NB4 (cell line): ENCODE measurements at regions not wholly inside any gene's neighbourhood (a gene's known extent, or its start where the extent isn't known, plus 50 kb on each side); places are given as distances from the start of the nearest gene placed in this dataset.

Experiments used
- POLR2A ChIP-seq: IDR thresholded peaks from 2 replicates; pipeline ENCODE4 v1.6.1; 2011; ENCODE audit warnings: mild to moderate bottlenecking; ENCODE audit not compliant: insufficient read length; ENCODE audit errors: extremely low read depth
- TF ChIP-seq, protein P1 (sequence below): IDR thresholded peaks from one replicate; pipeline ENCODE4 v1.5.1; 2012; ENCODE audit warnings: low read depth, low read length

DNA sequence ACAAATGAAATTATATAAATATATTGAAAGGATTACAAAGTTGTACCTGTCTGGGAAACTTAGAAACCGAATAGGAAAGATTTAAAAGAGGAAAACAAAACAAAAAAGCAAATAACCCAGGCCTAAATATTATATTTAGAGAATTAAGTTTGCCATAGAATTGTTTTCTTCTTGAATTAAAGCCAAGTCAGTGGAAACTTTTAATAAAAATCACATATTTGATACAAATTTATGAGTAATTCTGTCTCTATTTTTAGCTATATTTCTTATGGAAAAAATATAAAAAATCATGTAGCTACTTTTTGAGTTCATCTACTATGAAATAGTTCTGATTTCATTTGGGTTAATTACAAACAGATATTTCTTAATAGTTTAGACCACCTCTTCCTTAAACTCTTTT lies 470.2 kb upstream of the HSF2 start:
- TF ChIP-seq, protein P1, sequence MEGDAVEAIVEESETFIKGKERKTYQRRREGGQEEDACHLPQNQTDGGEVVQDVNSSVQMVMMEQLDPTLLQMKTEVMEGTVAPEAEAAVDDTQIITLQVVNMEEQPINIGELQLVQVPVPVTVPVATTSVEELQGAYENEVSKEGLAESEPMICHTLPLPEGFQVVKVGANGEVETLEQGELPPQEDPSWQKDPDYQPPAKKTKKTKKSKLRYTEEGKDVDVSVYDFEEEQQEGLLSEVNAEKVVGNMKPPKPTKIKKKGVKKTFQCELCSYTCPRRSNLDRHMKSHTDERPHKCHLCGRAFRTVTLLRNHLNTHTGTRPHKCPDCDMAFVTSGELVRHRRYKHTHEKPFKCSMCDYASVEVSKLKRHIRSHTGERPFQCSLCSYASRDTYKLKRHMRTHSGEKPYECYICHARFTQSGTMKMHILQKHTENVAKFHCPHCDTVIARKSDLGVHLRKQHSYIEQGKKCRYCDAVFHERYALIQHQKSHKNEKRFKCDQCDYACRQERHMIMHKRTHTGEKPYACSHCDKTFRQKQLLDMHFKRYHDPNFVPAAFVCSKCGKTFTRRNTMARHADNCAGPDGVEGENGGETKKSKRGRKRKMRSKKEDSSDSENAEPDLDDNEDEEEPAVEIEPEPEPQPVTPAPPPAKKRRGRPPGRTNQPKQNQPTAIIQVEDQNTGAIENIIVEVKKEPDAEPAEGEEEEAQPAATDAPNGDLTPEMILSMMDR: no peak
- no peak for TF ChIP-seq POLR2A
